Erythroblast (primary cell): ENCODE measurements at regions not wholly inside any gene's neighbourhood (a gene's known extent, or its start where the extent isn't known, plus 50 kb on each side); places are given as distances from the start of the nearest gene placed in this dataset.
"Not testable (repeated sequence)": the region's sequence is repeated elsewhere in the genome, so short reads cannot be mapped to it uniquely, and the experiment has no call there.

Experiments used
- DNase-seq, 2 experiments: peaks; one replicate each; lab custom pipeline; 2025; lab: John Stamatoyannopoulos, UW
- GATA1 ChIP-seq: IDR thresholded peaks from 2 replicates; pipeline ENCODE4 v1.6.1; 2011; ENCODE audit warnings: low read depth, mild to moderate bottlenecking, control low read depth, low read length, moderate library complexity
- POLR2A ChIP-seq: IDR thresholded peaks from 2 replicates; pipeline ENCODE4 v1.6.1; 2011; ENCODE audit warnings: mild to moderate bottlenecking, low read length

GRCh38 chr5:30149526-30149925, 1044.0 kb upstream of the CDH6 start:
- TF ChIP-seq GATA1 = no peak
- TF ChIP-seq POLR2A = no peak
- no peak for DNase-seq

- no peak for DNase-seq
- TF ChIP-seq GATA1 (no peak), POLR2A (no peak)
These were observed 1045.5 kb upstream of the CDH6 start for GRCh38 chr5:30147976-30148375.

GRCh38 chr5:30144059-30144458, 1049.4 kb upstream of the CDH6 start:
- DNase-seq = not testable (repeated sequence)

GRCh38 chr5:30142432-30142831, 1051.1 kb upstream of the CDH6 start:
- no peak for DNase-seq
- TF ChIP-seq GATA1 (no peak), POLR2A (no peak)

- TF ChIP-seq POLR2A = no peak
- no peak for TF ChIP-seq GATA1
- DNase-seq = no peak
These were observed 1072.4 kb upstream of the CDH6 start for GRCh38 chr5:30121043-30121442.

- no peak for TF ChIP-seq POLR2A
- no peak for TF ChIP-seq GATA1
- DNase-seq = no peak
These were observed 1076.4 kb upstream of the CDH6 start for GRCh38 chr5:30117135-30117534.

GRCh38 chr5:30113542-30113941, 1079.9 kb upstream of the CDH6 start:
- TF ChIP-seq POLR2A (no peak), GATA1 (no peak)
- DNase-seq = no peak

GRCh38 chr5:30112867-30113266, 1080.6 kb upstream of the CDH6 start:
- no peak for DNase-seq
- TF ChIP-seq POLR2A (no peak), GATA1 (no peak)

- no peak for TF ChIP-seq POLR2A
- no peak for TF ChIP-seq GATA1
- no peak for DNase-seq
These were observed 1085.4 kb upstream of the CDH6 start for GRCh38 chr5:30108051-30108450.

- TF ChIP-seq GATA1 (no peak), POLR2A (no peak)
- no peak for DNase-seq
These were observed 1086.9 kb upstream of the CDH6 start for GRCh38 chr5:30106596-30106995.

GRCh38 chr5:30104872-30105596, 1088.5 kb upstream of the CDH6 start:
- DNase-seq = no peak

GRCh38 chr5:30103452-30104202, 1089.9 kb upstream of the CDH6 start:
- no peak for DNase-seq

More at GRCh38 chr5:30104872-30105596, 1088.5 kb upstream of the CDH6 start:
- TF ChIP-seq POLR2A (no peak), GATA1 (no peak)

GRCh38 chr5:30103052-30103451, 1090.4 kb upstream of the CDH6 start:
- DNase-seq = no peak

More at GRCh38 chr5:30103452-30104202, 1089.9 kb upstream of the CDH6 start:
- TF ChIP-seq POLR2A (no peak), GATA1 (no peak)

GRCh38 chr5:30102185-30102584, 1091.3 kb upstream of the CDH6 start:
- DNase-seq = no peak
- TF ChIP-seq GATA1 = no peak
- no peak for TF ChIP-seq POLR2A

More at GRCh38 chr5:30103052-30103451, 1090.4 kb upstream of the CDH6 start:
- TF ChIP-seq POLR2A (no peak), GATA1 (no peak)

- no peak for DNase-seq
- TF ChIP-seq GATA1 = no peak
These were observed 1092.6 kb upstream of the CDH6 start for GRCh38 chr5:30100929-30101328.
